Activated CD4-positive, alpha-beta T cell treated with anti-CD3 and anti-CD28 coated beads, Interleukin-2, amount 50 U/mL, for 16 hours (primary cell): ENCODE measurements at regions not wholly inside any gene's neighbourhood (a gene's known extent, or its start where the extent isn't known, plus 50 kb on each side); places are given as distances from the start of the nearest gene placed in this dataset.
"Not testable (repeated sequence)": the region's sequence is repeated elsewhere in the genome, so short reads cannot be mapped to it uniquely, and the experiment has no call there.

ENCODE experiments used
- DNase-seq: peaks from one replicate; pipeline ENCODE4 v3.0.0-alpha.2; 2020

DNA sequence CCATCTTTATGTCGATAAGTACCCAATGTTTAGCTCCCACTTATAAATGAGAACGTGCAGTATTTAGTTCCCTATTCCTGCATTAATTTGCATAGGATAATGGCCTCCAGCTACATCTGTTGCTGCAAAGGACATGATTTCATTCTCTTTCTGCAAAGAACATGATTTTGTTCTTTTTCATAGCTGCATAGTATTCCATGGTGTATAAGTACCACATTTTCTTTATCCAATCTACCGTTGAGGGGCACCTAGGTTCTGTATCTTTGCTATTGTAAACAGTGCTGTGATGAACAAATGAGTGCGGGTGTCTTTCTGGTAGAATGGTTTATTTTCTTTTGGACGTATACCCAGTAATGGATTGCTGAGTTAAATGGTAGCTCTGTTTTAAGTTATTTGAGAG, 63.0 kb downstream of the HLX start:
- no peak for DNase-seq

- not testable (repeated sequence) for DNase-seq
These were observed 63.7 kb downstream of the HLX start for GRCh38 chr1:220942914-220943313.

- DNase-seq, result no peak
These were observed 64.2 kb downstream of the HLX start for GRCh38 chr1:220943319-220943996.

DNA sequence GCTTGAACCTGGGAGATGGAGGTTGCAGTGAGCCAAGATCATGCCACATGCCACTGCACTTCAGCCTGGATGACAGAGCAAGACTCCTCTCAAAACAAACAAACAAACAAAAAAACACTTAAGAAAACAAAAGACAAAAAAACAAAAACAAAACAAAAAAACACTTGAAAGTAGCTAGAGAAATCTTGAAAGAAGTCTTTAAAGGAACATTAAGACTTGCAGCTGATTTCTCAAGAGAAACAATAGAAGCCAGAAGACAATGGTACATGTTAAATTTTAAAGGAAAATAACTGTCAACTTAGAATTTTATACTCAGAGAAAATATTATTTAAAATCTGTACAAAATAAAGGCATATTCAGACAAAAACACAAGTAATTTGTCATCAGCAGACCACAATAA, 71.3 kb downstream of the HLX start:
- no peak for DNase-seq

GRCh38 chr1:220952961-220953643, 73.9 kb downstream of the HLX start:
- DNase-seq, result no peak

GRCh38 chr1:220954321-220955075, 75.3 kb downstream of the HLX start:
- no peak for DNase-seq

DNA sequence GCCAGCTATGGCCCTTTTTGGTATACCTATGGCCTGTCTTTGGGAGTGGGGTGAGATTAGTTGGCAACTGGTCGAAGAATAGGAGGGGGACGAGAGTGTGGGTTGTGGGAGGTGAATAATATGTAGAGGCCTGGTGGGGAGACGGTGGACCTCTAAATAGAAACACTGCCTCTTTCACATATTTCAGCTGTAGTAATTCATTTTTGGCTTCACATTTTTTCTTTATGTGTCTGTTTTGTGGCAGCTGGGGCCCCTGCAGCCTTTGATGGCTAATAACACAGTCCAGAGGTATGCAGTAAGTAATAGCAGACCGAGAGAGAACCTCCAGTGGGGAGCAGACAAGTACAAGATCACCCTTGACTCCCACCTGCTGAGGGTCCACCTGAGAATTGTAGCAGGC, 75.9 kb downstream of the HLX start:
- no peak for DNase-seq

DNA sequence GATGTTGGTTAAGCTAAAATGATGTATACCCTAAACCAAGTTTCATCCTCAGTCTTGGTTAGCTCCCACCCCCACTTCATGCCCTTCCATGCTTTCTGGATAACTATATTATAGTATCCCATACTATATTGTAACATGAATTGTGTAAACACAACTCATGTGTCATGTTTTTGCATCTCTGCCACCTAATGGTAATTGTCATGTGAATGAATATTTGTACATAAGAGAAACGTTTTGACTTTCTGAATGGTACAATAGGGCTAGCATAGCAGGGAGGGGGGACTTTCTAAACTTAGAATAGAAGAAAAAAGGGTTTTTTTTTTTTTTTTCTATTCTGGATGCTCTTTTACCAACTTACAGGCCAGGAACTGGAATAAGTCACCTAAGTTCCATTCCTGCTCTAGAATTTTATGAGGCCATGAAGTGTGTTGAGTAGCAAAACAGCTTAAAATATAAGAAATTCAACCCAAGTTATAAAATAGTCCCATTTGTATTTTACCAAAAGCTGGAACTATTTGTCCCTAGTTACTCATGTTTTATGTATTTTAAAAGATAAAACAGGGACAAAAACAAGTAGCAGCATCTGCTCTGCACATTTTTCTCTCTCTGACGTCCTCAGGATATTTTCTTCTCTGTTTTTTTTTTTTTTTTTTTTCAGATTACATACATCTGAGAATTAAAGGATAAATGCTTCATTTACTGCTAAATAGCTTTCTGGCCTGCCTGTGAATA, 77.4 kb downstream of the HLX start:
- DNase-seq, result no peak

DNA sequence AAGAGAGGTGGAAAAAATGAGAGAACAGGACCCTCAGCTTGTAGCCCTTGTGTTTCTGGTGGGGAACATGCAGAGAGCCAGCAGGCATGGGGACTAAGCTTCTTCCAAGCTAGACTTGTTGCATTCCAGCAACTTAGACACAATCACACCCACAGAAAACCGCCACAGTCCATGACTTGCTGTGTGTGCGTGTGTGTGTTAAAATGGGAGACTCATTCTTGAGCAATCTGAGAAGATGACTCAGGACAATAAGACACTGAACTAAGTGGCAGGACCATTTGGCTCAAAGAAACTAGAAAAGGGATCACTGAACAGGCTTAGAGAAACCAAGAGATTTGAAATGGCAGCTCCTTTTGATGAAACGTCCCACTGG, 78.0 kb downstream of the HLX start:
- no peak for DNase-seq

DNA sequence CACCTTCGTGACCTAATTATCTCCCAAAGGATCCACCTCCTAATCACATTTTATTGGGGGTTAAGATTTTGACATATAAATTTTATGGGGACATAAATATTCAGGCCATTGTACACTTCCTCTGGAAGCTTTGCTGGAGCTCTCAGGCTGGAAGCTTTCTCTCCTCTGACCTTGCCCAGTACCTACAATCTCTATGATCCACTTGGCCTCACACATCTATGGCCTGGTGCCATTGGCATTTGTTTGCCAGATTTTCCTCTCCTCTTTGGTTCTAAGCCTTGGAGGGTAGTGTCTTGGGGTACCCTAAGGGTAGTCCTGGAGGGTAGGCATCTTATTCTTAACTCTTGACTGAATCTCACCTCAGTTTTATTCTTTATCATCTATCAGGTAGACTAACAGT, 79.0 kb downstream of the HLX start:
- no peak for DNase-seq

DNA sequence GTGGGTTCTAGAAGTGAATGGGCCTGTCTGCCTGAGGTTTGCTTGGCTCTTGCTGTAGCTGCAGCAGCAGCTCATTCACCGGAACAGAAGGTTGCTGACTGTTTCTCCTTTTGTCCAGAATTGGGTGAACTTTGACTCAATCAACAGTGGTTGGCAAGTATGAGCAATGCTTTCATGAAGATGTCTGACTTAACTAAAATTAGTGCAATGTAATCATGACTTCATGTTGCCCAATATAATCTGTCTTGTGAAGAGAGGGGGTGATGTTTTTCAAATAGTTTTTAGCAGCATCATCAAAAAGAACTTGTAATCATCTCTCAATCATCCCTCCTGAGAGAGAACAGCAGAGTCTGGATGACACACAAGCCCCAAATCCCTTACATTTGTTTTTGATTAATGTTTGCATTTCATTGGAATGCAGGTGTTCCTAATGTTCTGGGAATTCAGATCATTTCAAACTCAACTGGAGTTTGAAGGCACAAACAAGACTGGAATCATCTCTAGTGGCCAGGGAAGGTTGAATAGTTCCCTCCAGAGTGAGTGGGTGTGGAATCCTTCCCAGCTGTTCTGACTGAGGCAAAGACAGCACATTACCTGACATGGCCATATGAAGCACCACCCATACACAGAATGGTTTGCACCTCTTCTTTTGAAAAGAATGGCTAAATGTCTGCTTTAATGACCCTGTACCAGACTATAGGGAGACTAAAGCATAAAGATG, 82.9 kb downstream of the HLX start:
- peak; percentile 3 for DNase-seq

GRCh38 chr1:220966041-220966440, 86.8 kb downstream of the HLX start:
- no peak for DNase-seq

DNA sequence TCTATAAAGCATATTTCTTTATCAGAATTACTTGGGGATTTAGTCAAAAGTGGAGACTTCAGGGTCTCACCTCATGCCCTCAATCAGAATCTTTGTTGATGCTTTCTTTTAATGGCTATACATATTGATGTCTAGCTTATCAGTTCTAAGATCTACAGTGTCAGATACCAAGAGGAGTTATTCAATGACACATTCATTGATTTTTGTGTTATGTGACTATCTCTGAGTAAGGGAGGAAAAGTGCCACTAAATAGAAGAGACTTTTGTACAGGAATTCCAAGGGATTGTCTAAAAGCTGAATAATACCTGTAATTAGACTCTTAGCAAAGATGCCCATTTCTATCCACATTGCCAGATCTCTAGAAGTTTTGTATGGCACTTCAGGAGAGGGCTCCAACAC, 87.2 kb downstream of the HLX start:
- no peak for DNase-seq

DNA sequence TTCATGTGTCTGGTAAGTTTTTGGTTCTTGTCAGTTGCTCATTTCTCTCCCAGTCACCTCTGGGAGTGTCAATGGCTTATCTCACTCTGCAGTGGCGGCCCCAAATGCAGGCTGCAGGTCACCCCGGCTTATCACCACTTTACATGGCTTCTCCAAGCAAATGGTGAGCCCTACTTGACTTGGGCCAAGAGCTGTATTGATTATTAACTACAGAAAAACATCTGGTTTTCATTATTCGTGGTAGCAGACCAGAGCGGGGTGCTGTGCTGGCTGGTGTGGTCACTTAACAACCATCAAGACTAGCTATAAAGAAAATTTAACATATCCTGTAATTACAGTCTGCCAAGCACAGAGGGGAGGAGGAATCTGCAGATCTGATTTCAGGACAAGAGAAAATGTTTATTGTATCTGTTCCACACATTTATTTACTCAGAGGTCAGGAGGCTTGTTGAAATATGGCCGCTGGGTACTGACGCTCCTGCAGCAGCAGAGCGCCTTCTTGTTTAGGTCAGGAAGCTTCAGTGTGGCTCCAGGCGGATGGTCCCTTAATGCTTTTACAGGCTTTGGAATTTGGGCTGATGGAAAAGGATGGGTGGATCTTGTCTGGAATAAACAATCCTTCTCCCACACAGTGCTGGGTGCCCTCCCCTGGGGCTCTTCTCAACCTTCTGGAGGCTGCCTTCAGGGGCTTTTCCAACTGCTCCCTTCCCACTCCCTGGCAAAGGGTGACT, 87.8 kb downstream of the HLX start:
- no peak for DNase-seq

GRCh38 chr1:220967911-220968310, 88.7 kb downstream of the HLX start:
- no peak for DNase-seq

DNA sequence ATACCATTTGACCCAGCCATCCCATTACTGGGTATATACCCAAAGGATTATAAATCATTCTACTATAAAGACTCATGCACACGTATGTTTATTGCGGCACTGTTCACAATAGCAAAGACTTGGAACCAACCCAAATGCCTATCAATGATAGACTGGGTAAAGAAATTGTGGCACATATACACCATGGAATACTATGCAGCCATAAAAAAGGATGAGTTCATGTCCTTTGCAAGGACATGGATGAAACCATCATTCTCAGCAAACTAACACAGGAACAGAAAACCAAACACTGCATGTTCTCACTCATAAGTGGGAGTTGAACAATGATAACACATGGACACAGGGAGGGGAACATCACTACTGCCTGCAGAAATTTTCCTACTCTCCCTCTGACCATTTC, 90.0 kb downstream of the HLX start:
- not testable (repeated sequence) for DNase-seq

DNA sequence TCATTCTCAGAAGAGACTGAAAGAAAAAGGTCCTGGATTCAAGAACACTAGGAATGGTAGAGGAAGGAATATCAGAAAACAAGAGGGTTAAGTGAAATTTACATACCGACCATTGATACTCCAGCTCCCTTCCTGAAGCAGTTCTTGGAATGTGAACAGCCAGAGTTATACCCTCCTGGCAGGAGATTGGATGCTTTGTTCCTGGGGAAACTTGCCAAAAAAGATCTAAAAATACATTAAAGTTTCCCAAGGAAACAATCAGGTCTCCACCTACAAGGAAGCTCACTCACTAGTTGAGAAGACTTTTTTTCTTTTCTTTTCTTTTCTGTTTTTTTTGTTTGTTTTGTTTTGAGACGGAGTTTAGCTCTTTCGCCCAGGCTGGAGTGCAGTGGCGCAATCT, 91.1 kb downstream of the HLX start:
- no peak for DNase-seq

DNA sequence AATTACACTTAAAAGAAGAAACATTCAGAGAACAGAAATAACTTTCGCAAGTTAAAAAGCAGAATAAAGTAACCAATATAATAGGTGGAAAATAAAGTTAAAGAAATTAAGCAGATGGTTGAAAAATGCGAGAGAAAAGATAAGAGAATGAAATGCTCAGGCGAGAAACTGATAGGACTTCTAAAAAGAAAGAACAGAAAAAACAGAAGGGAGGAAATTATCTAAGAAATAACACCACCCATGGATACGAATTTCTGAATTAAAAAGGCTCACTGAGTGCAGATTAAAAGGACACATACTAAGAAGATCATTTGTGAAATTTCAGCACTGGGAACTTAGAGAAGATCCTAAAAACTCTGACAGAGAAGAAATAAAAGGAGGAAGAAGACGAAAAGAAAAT, 92.0 kb downstream of the HLX start:
- DNase-seq, result no peak

- DNase-seq, result no peak
These were observed 95.2 kb downstream of the HLX start for GRCh38 chr1:220974431-220974830.

- no peak for DNase-seq
These were observed 97.1 kb downstream of the HLX start for GRCh38 chr1:220976390-220976789.

- no peak for DNase-seq
These were observed 100.1 kb downstream of the HLX start for GRCh38 chr1:220979371-220979770.

- no peak for DNase-seq
These were observed 103.4 kb downstream of the HLX start for GRCh38 chr1:220982686-220983085.
